ENCODE measurements at regions not wholly inside any gene's neighbourhood (a gene's known extent, or its start where the extent isn't known, plus 50 kb on each side); places are given as distances from the start of the nearest gene placed in this dataset.

GRCh38 chr3:144045766-144046165, 74.1 kb downstream of the DIPK2A start:
- H3K36me3 ChIP-seq (ENCODE audit: control insufficient read depth in 2 of 2, insufficient read depth in 2 of 2, low read length in 2 of 2): no peaks in the 10 kb centered on the region
- H3K9me3 ChIP-seq (ENCODE audit: control insufficient read depth in 2 of 2, low read length in 2 of 2): no peaks in the 10 kb centered on the region
- H3K27me3 ChIP-seq (ENCODE audit: control insufficient read depth in 1 of 2, insufficient read depth in 2 of 2, low read length in 2 of 2): no peaks in the 10 kb centered on the region
- H3K9ac ChIP-seq (ENCODE audit: low read length in 2 of 2): no peak overlapping the region
- no peaks in the 10 kb centered on the region for H3K4me1 ChIP-seq (ENCODE audit: control insufficient read depth, insufficient read depth, low read length)
- no peak overlapping the region for H3K27ac ChIP-seq (ENCODE audit: low read length)
- H3K4me3 ChIP-seq (ENCODE audit: low read length in 2 of 2): no peak overlapping the region

- no peak overlapping the region for H3K4me3 ChIP-seq (ENCODE audit: low read length in 2 of 2)
- H3K9ac ChIP-seq (ENCODE audit: low read length in 2 of 2): no peak overlapping the region
- no peaks in the 10 kb centered on the region for H3K4me1 ChIP-seq (ENCODE audit: control insufficient read depth, insufficient read depth, low read length)
- H3K27me3 ChIP-seq (ENCODE audit: control insufficient read depth in 1 of 2, insufficient read depth in 2 of 2, low read length in 2 of 2): no peaks in the 10 kb centered on the region
- H3K36me3 ChIP-seq (ENCODE audit: control insufficient read depth in 2 of 2, insufficient read depth in 2 of 2, low read length in 2 of 2): no peaks in the 10 kb centered on the region
- H3K27ac ChIP-seq (ENCODE audit: low read length): no peak overlapping the region
- no peaks in the 10 kb centered on the region for H3K9me3 ChIP-seq (ENCODE audit: control insufficient read depth in 2 of 2, low read length in 2 of 2)
Measured at GRCh38 chr3:144049374-144049773, 77.8 kb downstream of the DIPK2A start.

- no peaks in the 10 kb centered on the region for H3K9me3 ChIP-seq (ENCODE audit: control insufficient read depth in 2 of 2, low read length in 2 of 2)
- no peaks in the 10 kb centered on the region for H3K27me3 ChIP-seq (ENCODE audit: control insufficient read depth in 1 of 2, insufficient read depth in 2 of 2, low read length in 2 of 2)
- H3K9ac ChIP-seq (ENCODE audit: low read length in 2 of 2): no peak overlapping the region
- no peaks in the 10 kb centered on the region for H3K36me3 ChIP-seq (ENCODE audit: control insufficient read depth in 2 of 2, insufficient read depth in 2 of 2, low read length in 2 of 2)
- H3K4me3 ChIP-seq (ENCODE audit: low read length in 2 of 2): no peak overlapping the region
- H3K4me1 ChIP-seq (ENCODE audit: control insufficient read depth, insufficient read depth, low read length): no peaks in the 10 kb centered on the region
- H3K27ac ChIP-seq (ENCODE audit: low read length): no peak overlapping the region
Measured at GRCh38 chr3:144051211-144051610, 79.6 kb downstream of the DIPK2A start.

- Histone ChIP-seq H3K27me3 (ENCODE audit: control insufficient read depth in 1 of 2, insufficient read depth in 2 of 2, low read length in 2 of 2) (no peaks in the 10 kb centered on the region), H3K27ac (ENCODE audit: low read length) (no peak overlapping the region), H3K9me3 (ENCODE audit: control insufficient read depth in 2 of 2, low read length in 2 of 2) (no peaks in the 10 kb centered on the region), H3K9ac (ENCODE audit: low read length in 2 of 2) (no peak overlapping the region), H3K36me3 (ENCODE audit: control insufficient read depth in 2 of 2, insufficient read depth in 2 of 2, low read length in 2 of 2) (no peaks in the 10 kb centered on the region), H3K4me3 (ENCODE audit: low read length in 2 of 2) (no peak overlapping the region), H3K4me1 (ENCODE audit: control insufficient read depth, insufficient read depth, low read length) (no peaks in the 10 kb centered on the region)
Measured at GRCh38 chr3:144052275-144052674, 80.7 kb downstream of the DIPK2A start.

GRCh38 chr3:144053121-144053520, 81.5 kb downstream of the DIPK2A start:
- no peaks in the 10 kb centered on the region for H3K36me3 ChIP-seq (ENCODE audit: control insufficient read depth in 2 of 2, insufficient read depth in 2 of 2, low read length in 2 of 2)
- no peaks in the 10 kb centered on the region for H3K4me1 ChIP-seq (ENCODE audit: control insufficient read depth, insufficient read depth, low read length)
- H3K9me3 ChIP-seq (ENCODE audit: control insufficient read depth in 2 of 2, low read length in 2 of 2): no peaks in the 10 kb centered on the region
- no peak overlapping the region for H3K4me3 ChIP-seq (ENCODE audit: low read length in 2 of 2)
- no peak overlapping the region for H3K27ac ChIP-seq (ENCODE audit: low read length)
- no peaks in the 10 kb centered on the region for H3K27me3 ChIP-seq (ENCODE audit: control insufficient read depth in 1 of 2, insufficient read depth in 2 of 2, low read length in 2 of 2)
- H3K9ac ChIP-seq (ENCODE audit: low read length in 2 of 2): no peak overlapping the region

GRCh38 chr3:144054766-144055165, 83.1 kb downstream of the DIPK2A start:
- Histone ChIP-seq H3K4me1 (ENCODE audit: control insufficient read depth, insufficient read depth, low read length) (no peaks in the 10 kb centered on the region), H3K4me3 (ENCODE audit: low read length in 2 of 2) (no peak overlapping the region), H3K36me3 (ENCODE audit: control insufficient read depth in 2 of 2, insufficient read depth in 2 of 2, low read length in 2 of 2) (no peaks in the 10 kb centered on the region), H3K9me3 (ENCODE audit: control insufficient read depth in 2 of 2, low read length in 2 of 2) (no peaks in the 10 kb centered on the region), H3K9ac (ENCODE audit: low read length in 2 of 2) (no peak overlapping the region), H3K27ac (ENCODE audit: low read length) (no peak overlapping the region), H3K27me3 (ENCODE audit: control insufficient read depth in 1 of 2, insufficient read depth in 2 of 2, low read length in 2 of 2) (no peaks in the 10 kb centered on the region)

- Histone ChIP-seq H3K4me1 (ENCODE audit: control insufficient read depth, insufficient read depth, low read length) (no peaks in the 10 kb centered on the region), H3K27ac (ENCODE audit: low read length) (no peak overlapping the region), H3K9me3 (ENCODE audit: control insufficient read depth in 2 of 2, low read length in 2 of 2) (no peaks in the 10 kb centered on the region), H3K9ac (ENCODE audit: low read length in 2 of 2) (no peak overlapping the region), H3K36me3 (ENCODE audit: control insufficient read depth in 2 of 2, insufficient read depth in 2 of 2, low read length in 2 of 2) (no peaks in the 10 kb centered on the region), H3K4me3 (ENCODE audit: low read length in 2 of 2) (no peak overlapping the region), H3K27me3 (ENCODE audit: control insufficient read depth in 1 of 2, insufficient read depth in 2 of 2, low read length in 2 of 2) (no peaks in the 10 kb centered on the region)
Measured at GRCh38 chr3:144055604-144056003, 84.0 kb downstream of the DIPK2A start.

GRCh38 chr3:144058713-144059112, 87.1 kb downstream of the DIPK2A start:
- Histone ChIP-seq H3K9me3 (ENCODE audit: control insufficient read depth in 2 of 2, low read length in 2 of 2) (no peaks in the 10 kb centered on the region), H3K4me3 (ENCODE audit: low read length in 2 of 2) (no peak overlapping the region), H3K9ac (ENCODE audit: low read length in 2 of 2) (no peak overlapping the region), H3K36me3 (ENCODE audit: control insufficient read depth in 2 of 2, insufficient read depth in 2 of 2, low read length in 2 of 2) (no peaks in the 10 kb centered on the region), H3K27ac (ENCODE audit: low read length) (no peak overlapping the region), H3K27me3 (ENCODE audit: control insufficient read depth in 1 of 2, insufficient read depth in 2 of 2, low read length in 2 of 2) (no peaks in the 10 kb centered on the region), H3K4me1 (ENCODE audit: control insufficient read depth, insufficient read depth, low read length) (no peaks in the 10 kb centered on the region)

- no peak overlapping the region for H3K9ac ChIP-seq (ENCODE audit: low read length in 2 of 2)
- H3K4me1 ChIP-seq (ENCODE audit: control insufficient read depth, insufficient read depth, low read length): no peaks in the 10 kb centered on the region
- H3K27ac ChIP-seq (ENCODE audit: low read length): no peak overlapping the region
- H3K36me3 ChIP-seq (ENCODE audit: control insufficient read depth in 2 of 2, insufficient read depth in 2 of 2, low read length in 2 of 2): no peaks in the 10 kb centered on the region
- no peak overlapping the region for H3K4me3 ChIP-seq (ENCODE audit: low read length in 2 of 2)
- no peaks in the 10 kb centered on the region for H3K9me3 ChIP-seq (ENCODE audit: control insufficient read depth in 2 of 2, low read length in 2 of 2)
- no peaks in the 10 kb centered on the region for H3K27me3 ChIP-seq (ENCODE audit: control insufficient read depth in 1 of 2, insufficient read depth in 2 of 2, low read length in 2 of 2)
Measured at GRCh38 chr3:144059481-144059880, 87.9 kb downstream of the DIPK2A start.

GRCh38 chr3:144060881-144061280, 89.3 kb downstream of the DIPK2A start:
- H3K27ac ChIP-seq (ENCODE audit: low read length): no peak overlapping the region
- H3K36me3 ChIP-seq (ENCODE audit: control insufficient read depth in 2 of 2, insufficient read depth in 2 of 2, low read length in 2 of 2): no peaks in the 10 kb centered on the region

GRCh38 chr3:144063306-144063705, 91.7 kb downstream of the DIPK2A start:
- no peaks in the 10 kb centered on the region for H3K36me3 ChIP-seq (ENCODE audit: control insufficient read depth in 2 of 2, insufficient read depth in 2 of 2, low read length in 2 of 2)
- no peaks in the 10 kb centered on the region for H3K4me1 ChIP-seq (ENCODE audit: control insufficient read depth, insufficient read depth, low read length)
- no peak overlapping the region for H3K9ac ChIP-seq (ENCODE audit: low read length in 2 of 2)
- no peak overlapping the region for H3K4me3 ChIP-seq (ENCODE audit: low read length in 2 of 2)
- H3K27ac ChIP-seq (ENCODE audit: low read length): no peak overlapping the region
- H3K27me3 ChIP-seq (ENCODE audit: control insufficient read depth in 1 of 2, insufficient read depth in 2 of 2, low read length in 2 of 2): no peaks in the 10 kb centered on the region
- H3K9me3 ChIP-seq (ENCODE audit: control insufficient read depth in 2 of 2, low read length in 2 of 2): no peaks in the 10 kb centered on the region

More at GRCh38 chr3:144060881-144061280, 89.3 kb downstream of the DIPK2A start:
- Histone ChIP-seq H3K9ac (ENCODE audit: low read length in 2 of 2) (no peak overlapping the region), H3K4me1 (ENCODE audit: control insufficient read depth, insufficient read depth, low read length) (no peaks in the 10 kb centered on the region), H3K9me3 (ENCODE audit: control insufficient read depth in 2 of 2, low read length in 2 of 2) (no peaks in the 10 kb centered on the region), H3K27me3 (ENCODE audit: control insufficient read depth in 1 of 2, insufficient read depth in 2 of 2, low read length in 2 of 2) (no peaks in the 10 kb centered on the region), H3K4me3 (ENCODE audit: low read length in 2 of 2) (no peak overlapping the region)

All from stomach smooth muscle (tissue), 2 donors.